Amniotic epithelial cell (primary cell): ENCODE measurements at regions not wholly inside any gene's neighbourhood (a gene's known extent, or its start where the extent isn't known, plus 50 kb on each side); places are given as distances from the start of the nearest gene placed in this dataset.

Experiments
- DNase-seq: peaks from one replicate; pipeline ENCODE4 v3.0.0-alpha.2; 2010; ENCODE audit warnings: low read depth

GRCh38 chr2:239574434-239575156 lies 173.8 kb upstream of the HDAC4 start:
- DNase-seq, result no peak

GRCh38 chr2:239574054-239574433 lies 173.2 kb upstream of the HDAC4 start:
- no peak for DNase-seq

GRCh38 chr2:239570971-239571520 lies 170.2 kb upstream of the HDAC4 start:
- no peak for DNase-seq

GRCh38 chr2:239570216-239570925 lies 169.6 kb upstream of the HDAC4 start:
- no peak for DNase-seq

- no peak for DNase-seq
Measured at GRCh38 chr2:239569401-239570090, 168.7 kb upstream of the HDAC4 start.

GRCh38 chr2:239568601-239569000 lies 167.8 kb upstream of the HDAC4 start:
- no peak for DNase-seq

GRCh38 chr2:239567786-239568185 lies 167.0 kb upstream of the HDAC4 start:
- DNase-seq, result no peak

GRCh38 chr2:239566995-239567568 lies 166.3 kb upstream of the HDAC4 start:
- no peak for DNase-seq

GRCh38 chr2:239566162-239566994 lies 165.6 kb upstream of the HDAC4 start:
- no peak for DNase-seq

GRCh38 chr2:239564587-239564986 lies 163.8 kb upstream of the HDAC4 start:
- no peak for DNase-seq

- no peak for DNase-seq
Measured at GRCh38 chr2:239563561-239563960, 162.7 kb upstream of the HDAC4 start.

- no peak for DNase-seq
Measured at GRCh38 chr2:239561446-239562001, 160.7 kb upstream of the HDAC4 start.

GRCh38 chr2:239559417-239560261 lies 158.8 kb upstream of the HDAC4 start:
- no peak for DNase-seq

GRCh38 chr2:239558661-239559060 lies 157.8 kb upstream of the HDAC4 start:
- DNase-seq, result no peak

- DNase-seq, result no peak
Measured at GRCh38 chr2:239557516-239557915, 156.7 kb upstream of the HDAC4 start.

- peak; percentile 6 for DNase-seq
Measured at GRCh38 chr2:239555571-239555905, 154.7 kb upstream of the HDAC4 start.

GRCh38 chr2:239554766-239555570 lies 154.1 kb upstream of the HDAC4 start:
- no peak for DNase-seq

GRCh38 chr2:239553376-239554000 lies 152.7 kb upstream of the HDAC4 start:
- DNase-seq, result no peak
